ENCODE measurements at regions not wholly inside any gene's neighbourhood (a gene's known extent, or its start where the extent isn't known, plus 50 kb on each side); places are given as distances from the start of the nearest gene placed in this dataset.
A peak's percentile ranks its signal among the peaks of the same experiment; 100 is the strongest.

GRCh38 chr5:143479394-143479793, 75.9 kb upstream of the NR3C1 start:
- Histone ChIP-seq H3K4me1 (ENCODE audit: insufficient read depth, low read length) (no peaks in the 10 kb centered on the region), H3K9me3 (ENCODE audit: control insufficient read depth in 1 of 2, low read length in 2 of 2) (no peaks in the 10 kb centered on the region), H3K27me3 (ENCODE audit: insufficient read depth, low read length) (no peaks in the 10 kb centered on the region), H3K27ac (ENCODE audit: low read depth, low read length) (no peak overlapping the region), H3K36me3 (ENCODE audit: insufficient read depth, low read length) (no peaks in the 10 kb centered on the region), H3K4me3 (ENCODE audit: low read length in 2 of 2) (no peak overlapping the region)
- ChIA-PET POLR2A (ENCODE audit: partially characterized antibody) (no interaction called here), CTCF (ENCODE audit: partially characterized antibody) (no interaction called here)
- no peak for DNase-seq
- no peaks in the 10 kb centered on the region for H3K4me1 Mint-ChIP-seq
- peaks cover 0 to 1% (median 0%) of the 10 kb centered on the region in 8 donors for H3K9me3 Mint-ChIP-seq
- H3K4me3 Mint-ChIP-seq = no peak overlapping the region
- intact Hi-C loops (cut with micrococcal nuclease) = no loop called here
- no peaks in the 10 kb centered on the region for H3K27me3 Mint-ChIP-seq
- H3K27ac Mint-ChIP-seq = no peak overlapping the region
- H3K36me3 Mint-ChIP-seq = no peaks in the 10 kb centered on the region

DNA sequence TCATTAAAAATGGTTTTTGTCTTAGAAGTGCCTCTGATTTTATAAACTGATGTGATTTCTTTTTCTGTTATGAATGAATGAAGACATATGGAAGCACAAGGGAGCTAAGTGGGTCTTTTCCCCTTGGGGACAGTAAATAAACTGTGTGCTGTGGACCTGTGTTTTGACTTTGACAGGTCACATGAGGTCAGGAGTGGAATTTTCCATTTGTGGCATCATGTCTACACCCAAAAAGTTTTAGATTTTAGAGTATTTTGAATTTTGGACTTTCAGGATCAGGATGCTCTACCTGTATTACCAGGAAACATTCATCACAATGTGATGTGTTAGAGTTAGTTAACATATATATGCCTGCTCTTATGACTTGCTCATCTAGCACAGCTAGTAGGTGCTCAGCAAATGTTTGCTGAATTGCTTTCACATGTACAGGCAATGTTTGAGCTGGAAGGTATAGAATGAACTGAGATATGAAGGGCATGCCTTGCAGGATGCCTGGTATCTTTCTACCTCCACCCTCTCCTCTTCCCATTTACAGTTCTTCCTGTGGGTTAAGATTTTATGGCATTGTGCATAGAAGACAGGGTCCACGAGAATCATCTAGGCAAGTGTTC, 73.2 kb upstream of the NR3C1 start:
- Histone ChIP-seq H3K27ac (ENCODE audit: low read depth, low read length) (no peak overlapping the region), H3K36me3 (ENCODE audit: insufficient read depth, low read length) (no peaks in the 10 kb centered on the region), H3K27me3 (ENCODE audit: insufficient read depth, low read length) (no peaks in the 10 kb centered on the region), H3K9me3 (ENCODE audit: control insufficient read depth in 1 of 2, low read length in 2 of 2) (no peaks in the 10 kb centered on the region), H3K4me1 (ENCODE audit: insufficient read depth, low read length) (no peaks in the 10 kb centered on the region), H3K4me3 (ENCODE audit: low read length in 2 of 2) (no peak overlapping the region)
- Mint-ChIP-seq H3K9me3 (peaks cover 0 to 1% (median 0%) of the 10 kb centered on the region in 8 donors), H3K27ac (no peak overlapping the region), H3K4me1 (no peaks in the 10 kb centered on the region), H3K27me3 (no peaks in the 10 kb centered on the region), H3K36me3 (no peaks in the 10 kb centered on the region), H3K4me3 (no peak overlapping the region)
- intact Hi-C loops (cut with micrococcal nuclease) = no loop called here
- CTCF ChIA-PET (ENCODE audit: partially characterized antibody) = no interaction called here
- POLR2A ChIA-PET (ENCODE audit: partially characterized antibody) = no interaction called here
- no peak for DNase-seq

- Histone ChIP-seq H3K36me3 (ENCODE audit: insufficient read depth, low read length) (no peaks in the 10 kb centered on the region), H3K4me3 (ENCODE audit: low read length in 2 of 2) (no peak overlapping the region), H3K4me1 (ENCODE audit: insufficient read depth, low read length) (no peaks in the 10 kb centered on the region), H3K27me3 (ENCODE audit: insufficient read depth, low read length) (no peaks in the 10 kb centered on the region), H3K27ac (ENCODE audit: low read depth, low read length) (no peak overlapping the region), H3K9me3 (ENCODE audit: control insufficient read depth in 1 of 2, low read length in 2 of 2) (no peaks in the 10 kb centered on the region)
- H3K9me3 Mint-ChIP-seq = peaks cover 0 to 1% (median 0%) of the 10 kb centered on the region in 8 donors
- no peak overlapping the region for H3K27ac Mint-ChIP-seq
- no peaks in the 10 kb centered on the region for H3K4me1 Mint-ChIP-seq
- H3K36me3 Mint-ChIP-seq = no peaks in the 10 kb centered on the region
- H3K4me3 Mint-ChIP-seq = no peak overlapping the region
- ChIA-PET POLR2A (ENCODE audit: partially characterized antibody) (no interaction called here), CTCF (ENCODE audit: partially characterized antibody) (no interaction called here)
- no peaks in the 10 kb centered on the region for H3K27me3 Mint-ChIP-seq
- intact Hi-C loops (cut with micrococcal nuclease) = no loop called here
- DNase-seq = no peak
Measured at GRCh38 chr5:143474616-143475015, 71.1 kb upstream of the NR3C1 start.

- POLR2A ChIA-PET (ENCODE audit: partially characterized antibody) = no interaction called here
- Mint-ChIP-seq H3K27me3 (no peaks in the 10 kb centered on the region), H3K4me1 (no peaks in the 10 kb centered on the region), H3K4me3 (no peak overlapping the region), H3K9me3 (no peaks in the 10 kb centered on the region), H3K27ac (no peak overlapping the region), H3K36me3 (no peaks in the 10 kb centered on the region)
- Histone ChIP-seq H3K4me3 (ENCODE audit: low read length in 2 of 2) (no peak overlapping the region), H3K9me3 (ENCODE audit: control insufficient read depth in 1 of 2, low read length in 2 of 2) (no peaks in the 10 kb centered on the region), H3K36me3 (ENCODE audit: insufficient read depth, low read length) (no peaks in the 10 kb centered on the region), H3K4me1 (ENCODE audit: insufficient read depth, low read length) (no peaks in the 10 kb centered on the region), H3K27me3 (ENCODE audit: insufficient read depth, low read length) (no peaks in the 10 kb centered on the region), H3K27ac (ENCODE audit: low read depth, low read length) (no peak overlapping the region)
- intact Hi-C loops (cut with micrococcal nuclease) = no loop called here
- CTCF ChIA-PET (ENCODE audit: partially characterized antibody) = no interaction called here
- DNase-seq = no peak
Measured at GRCh38 chr5:143473481-143473880, 70.0 kb upstream of the NR3C1 start.

GRCh38 chr5:143472576-143472975, 69.1 kb upstream of the NR3C1 start:
- Histone ChIP-seq H3K27me3 (ENCODE audit: insufficient read depth, low read length) (no peaks in the 10 kb centered on the region), H3K9me3 (ENCODE audit: control insufficient read depth in 1 of 2, low read length in 2 of 2) (no peaks in the 10 kb centered on the region), H3K27ac (ENCODE audit: low read depth, low read length) (no peak overlapping the region), H3K4me3 (ENCODE audit: low read length in 2 of 2) (no peak overlapping the region), H3K4me1 (ENCODE audit: insufficient read depth, low read length) (no peaks in the 10 kb centered on the region), H3K36me3 (ENCODE audit: insufficient read depth, low read length) (no peaks in the 10 kb centered on the region)
- Mint-ChIP-seq H3K27ac (no peak overlapping the region), H3K27me3 (no peaks in the 10 kb centered on the region), H3K36me3 (no peaks in the 10 kb centered on the region), H3K9me3 (no peaks in the 10 kb centered on the region), H3K4me3 (no peak overlapping the region), H3K4me1 (no peaks in the 10 kb centered on the region)
- POLR2A ChIA-PET (ENCODE audit: partially characterized antibody) = no interaction called here
- no peak for DNase-seq
- intact Hi-C loops (cut with micrococcal nuclease) = no loop called here
- CTCF ChIA-PET (ENCODE audit: partially characterized antibody) = interaction anchor here (1.4 kb wide), 1 partner anchor 12 kb away, joined by 3 read pairs; no protein-coding TSS in a partner anchor

- H3K27me3 Mint-ChIP-seq = no peaks in the 10 kb centered on the region
- Histone ChIP-seq H3K36me3 (ENCODE audit: insufficient read depth, low read length) (no peaks in the 10 kb centered on the region), H3K27ac (ENCODE audit: low read depth, low read length) (no peak overlapping the region), H3K4me1 (ENCODE audit: insufficient read depth, low read length) (no peaks in the 10 kb centered on the region), H3K27me3 (ENCODE audit: insufficient read depth, low read length) (no peaks in the 10 kb centered on the region), H3K9me3 (ENCODE audit: control insufficient read depth in 1 of 2, low read length in 2 of 2) (no peaks in the 10 kb centered on the region), H3K4me3 (ENCODE audit: low read length in 2 of 2) (no peak overlapping the region)
- ChIA-PET POLR2A (ENCODE audit: partially characterized antibody) (no interaction called here), CTCF (ENCODE audit: partially characterized antibody) (interaction anchor here (1.4 kb wide), 1 partner anchor 13 kb away, joined by 3 read pairs; no protein-coding TSS in a partner anchor)
- H3K36me3 Mint-ChIP-seq = no peaks in the 10 kb centered on the region
- H3K4me1 Mint-ChIP-seq = no peaks in the 10 kb centered on the region
- DNase-seq = no peak
- H3K27ac Mint-ChIP-seq = no peak overlapping the region
- no peaks in the 10 kb centered on the region for H3K9me3 Mint-ChIP-seq
- H3K4me3 Mint-ChIP-seq = no peak overlapping the region
- intact Hi-C loops (cut with micrococcal nuclease) = no loop called here
Measured at GRCh38 chr5:143471666-143472464, 68.4 kb upstream of the NR3C1 start.

DNA sequence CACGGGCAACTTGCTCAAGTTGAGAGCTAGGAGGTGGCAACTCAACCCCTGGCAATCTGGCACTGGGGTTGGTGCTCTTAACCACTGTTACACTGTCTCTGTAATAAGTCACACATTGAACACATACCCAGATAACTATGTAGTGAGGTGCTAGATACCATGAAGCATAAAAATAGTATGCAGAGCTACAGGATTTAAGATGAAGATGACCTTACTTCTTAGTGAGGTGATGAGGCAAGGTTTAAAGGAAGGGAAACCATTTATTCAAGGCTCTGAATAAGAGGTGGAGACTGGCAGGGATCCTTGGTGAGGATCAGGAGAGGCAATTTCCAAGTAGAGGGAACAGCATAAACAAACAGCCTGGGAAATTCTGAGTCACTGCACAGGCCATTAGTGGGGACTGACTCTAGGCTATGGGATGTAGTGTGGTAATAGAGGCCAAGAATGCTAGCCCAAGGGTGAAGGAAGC, 67.6 kb upstream of the NR3C1 start:
- no peaks in the 10 kb centered on the region for H3K4me1 Mint-ChIP-seq
- CTCF ChIA-PET (ENCODE audit: partially characterized antibody) = interaction anchor here (1.4 kb wide), 1 partner anchor 14 kb away, joined by 3 read pairs; no protein-coding TSS in a partner anchor
- Histone ChIP-seq H3K4me3 (ENCODE audit: low read length in 2 of 2) (no peak overlapping the region), H3K9me3 (ENCODE audit: control insufficient read depth in 1 of 2, low read length in 2 of 2) (no peaks in the 10 kb centered on the region), H3K27ac (ENCODE audit: low read depth, low read length) (no peak overlapping the region), H3K36me3 (ENCODE audit: insufficient read depth, low read length) (no peaks in the 10 kb centered on the region), H3K27me3 (ENCODE audit: insufficient read depth, low read length) (no peaks in the 10 kb centered on the region), H3K4me1 (ENCODE audit: insufficient read depth, low read length) (no peaks in the 10 kb centered on the region)
- no peaks in the 10 kb centered on the region for H3K9me3 Mint-ChIP-seq
- intact Hi-C loops (cut with micrococcal nuclease) = no loop called here
- H3K4me3 Mint-ChIP-seq = no peak overlapping the region
- no peaks in the 10 kb centered on the region for H3K27me3 Mint-ChIP-seq
- H3K36me3 Mint-ChIP-seq = no peaks in the 10 kb centered on the region
- peak overlapping the region in 2 of 7 donors; percentile 9 to 21 for H3K27ac Mint-ChIP-seq
- no peak for DNase-seq
- POLR2A ChIA-PET (ENCODE audit: partially characterized antibody) = no interaction called here

Measured in CD4-positive, alpha-beta memory T cell (primary cell).